Tibial nerve (tissue), 4 donors: ENCODE measurements at regions not wholly inside any gene's neighbourhood (a gene's known extent, or its start where the extent isn't known, plus 50 kb on each side); places are given as distances from the start of the nearest gene placed in this dataset.

Experiments used
- DNase-seq, 2 donors: peaks; one replicate each; pipeline ENCODE4 v3.0.0-alpha.2; 2019; ENCODE audit warnings: low spot score in 2 of 2
- H3K27ac ChIP-seq, 4 donors: fragments of 200-600 bp; sonication (generic) in 3 of 4; one replicate each; pipeline ENCODE4 v1.5.1; 2017 to 2019; ENCODE audit warnings: mild to moderate bottlenecking in 1 of 4
- H3K27me3 ChIP-seq, 2 donors: fragments of 200-600 bp; sonication (generic) in 1 of 2; one replicate each; pipeline versions ENCODE4 v1.5.1 to v1.6.0; 2017 to 2019
- H3K36me3 ChIP-seq, 3 donors: fragments of 200-600 bp; sonication (generic); one replicate each; pipeline ENCODE4 v1.5.1; 2018 to 2019
- H3K4me1 ChIP-seq, 4 donors: fragments of 200-600 bp; sonication (generic) in 3 of 4; one replicate each; pipeline ENCODE4 v1.5.1; 2017 to 2019
- H3K4me3 ChIP-seq, 4 donors: fragments of 200-600 bp; sonication (generic) in 3 of 4; one replicate each; pipeline ENCODE4 v1.5.1; 2017 to 2019; ENCODE audit warnings: mild to moderate bottlenecking in 1 of 4, moderate library complexity in 1 of 4
- H3K9me3 ChIP-seq, 4 donors: fragments of 200-600 bp; sonication (generic) in 3 of 4; one replicate each; pipeline ENCODE4 v1.5.1; 2017 to 2019
- CTCF ChIP-seq, 5 experiments: fragments of 200-600 bp in 3 of 5; fragments of 450-650 bp in 2 of 5; sonication (generic) in 3 of 5; IDR thresholded peaks; one replicate each; pipeline ENCODE4 v1.5.1; 2016 to 2019; ENCODE audit warnings: antibody characterized with exemption in 5 of 5, mild to moderate bottlenecking in 3 of 5, moderate library complexity in 2 of 5
- EP300 ChIP-seq, 2 donors: sonication (generic); formaldehyde crosslinking; IDR thresholded peaks; one replicate each; pipeline ENCODE4 v1.6.1; 2017; ENCODE audit warnings: antibody characterized with exemption in 2 of 2, mild to moderate bottlenecking in 1 of 2
- POLR2A ChIP-seq, 2 donors: fragments of 450-650 bp; IDR thresholded peaks; one replicate each; pipeline ENCODE4 v1.6.1; 2017; ENCODE audit warnings: antibody characterized with exemption in 2 of 2, mild to moderate bottlenecking in 2 of 2, moderate library complexity in 2 of 2
- WGBS, 2 donors: methylation state at CpG; one replicate each; pipeline ENCODE4 v1.1.5; 2018; 5-methylcytosine and 5-hydroxymethylcytosine counted together

GRCh38 chr3:117238806-117239205, 529.2 kb downstream of the TUSC7 start:
- H3K4me3 ChIP-seq = no peak overlapping the region
- 82 to 88% methylated on average over 3 of the region's 3 CpGs for WGBS, 2 donors

GRCh38 chr3:117243657-117244056, 534.1 kb downstream of the TUSC7 start:
- 62 to 67% methylated on average over 2 of the region's 2 CpGs for WGBS, 2 donors
- no peak overlapping the region for H3K27ac ChIP-seq
- DNase-seq = no peak
- no peak overlapping the region for H3K4me3 ChIP-seq
- no peaks in the 10 kb centered on the region for H3K27me3 ChIP-seq
- H3K36me3 ChIP-seq = no peaks in the 10 kb centered on the region
- TF ChIP-seq POLR2A (IDR thresholded peaks at IDR 0.05) = no peak
- TF ChIP-seq EP300 (IDR thresholded peaks at IDR 0.05) = no peak
- TF ChIP-seq CTCF (IDR thresholded peaks at IDR 0.05) = no peak
- H3K4me1 ChIP-seq = no peaks in the 10 kb centered on the region
- H3K9me3 ChIP-seq = no peaks in the 10 kb centered on the region

More at GRCh38 chr3:117238806-117239205, 529.2 kb downstream of the TUSC7 start:
- H3K27me3 ChIP-seq = no peaks in the 10 kb centered on the region
- H3K36me3 ChIP-seq = no peaks in the 10 kb centered on the region
- TF ChIP-seq POLR2A (IDR thresholded peaks at IDR 0.05) = no peak
- TF ChIP-seq CTCF (IDR thresholded peaks at IDR 0.05) = no peak
- TF ChIP-seq EP300 (IDR thresholded peaks at IDR 0.05) = no peak
- H3K27ac ChIP-seq = no peak overlapping the region
- DNase-seq = no peak
- no peaks in the 10 kb centered on the region for H3K4me1 ChIP-seq
- no peaks in the 10 kb centered on the region for H3K9me3 ChIP-seq

- no peak for TF ChIP-seq EP300 (IDR thresholded peaks at IDR 0.05)
- no peak for TF ChIP-seq CTCF (IDR thresholded peaks at IDR 0.05)
- TF ChIP-seq POLR2A (IDR thresholded peaks at IDR 0.05) = no peak
- Histone ChIP-seq H3K27ac (no peak overlapping the region), H3K4me3 (no peak overlapping the region), H3K4me1 (no peaks in the 10 kb centered on the region), H3K36me3 (no peaks in the 10 kb centered on the region), H3K9me3 (no peaks in the 10 kb centered on the region), H3K27me3 (no peaks in the 10 kb centered on the region)
- DNase-seq = no peak
- WGBS, 2 donors = 66 to 90% methylated on average over 2 of the region's 2 CpGs
Measured at GRCh38 chr3:117246771-117247555, 537.4 kb downstream of the TUSC7 start.

- no peak for TF ChIP-seq POLR2A (IDR thresholded peaks at IDR 0.05)
- TF ChIP-seq CTCF (IDR thresholded peaks at IDR 0.05) = no peak
- no peak for TF ChIP-seq EP300 (IDR thresholded peaks at IDR 0.05)
- H3K9me3 ChIP-seq = no peaks in the 10 kb centered on the region
- H3K27me3 ChIP-seq = no peaks in the 10 kb centered on the region
- no peaks in the 10 kb centered on the region for H3K4me1 ChIP-seq
- no peaks in the 10 kb centered on the region for H3K36me3 ChIP-seq
- no peak for DNase-seq
- H3K4me3 ChIP-seq = no peak overlapping the region
- H3K27ac ChIP-seq = no peak overlapping the region
- 94 to 100% methylated on average over 1 of the region's 1 CpG for WGBS, 2 donors
Measured at GRCh38 chr3:117248153-117248552, 538.6 kb downstream of the TUSC7 start.

- DNase-seq = no peak
- Histone ChIP-seq H3K9me3 (no peaks in the 10 kb centered on the region), H3K27ac (no peak overlapping the region), H3K4me1 (no peaks in the 10 kb centered on the region), H3K36me3 (no peaks in the 10 kb centered on the region), H3K27me3 (no peaks in the 10 kb centered on the region), H3K4me3 (no peak overlapping the region)
- TF ChIP-seq POLR2A (IDR thresholded peaks at IDR 0.05) (no peak), EP300 (IDR thresholded peaks at IDR 0.05) (no peak)
- WGBS, 2 donors = 18 to 29% methylated on average over 2 of the region's 2 CpGs
Measured at GRCh38 chr3:117252208-117252607, 542.6 kb downstream of the TUSC7 start.
